ENCODE measurements at regions not wholly inside any gene's neighbourhood (a gene's known extent, or its start where the extent isn't known, plus 50 kb on each side); places are given as distances from the start of the nearest gene placed in this dataset.

DNA sequence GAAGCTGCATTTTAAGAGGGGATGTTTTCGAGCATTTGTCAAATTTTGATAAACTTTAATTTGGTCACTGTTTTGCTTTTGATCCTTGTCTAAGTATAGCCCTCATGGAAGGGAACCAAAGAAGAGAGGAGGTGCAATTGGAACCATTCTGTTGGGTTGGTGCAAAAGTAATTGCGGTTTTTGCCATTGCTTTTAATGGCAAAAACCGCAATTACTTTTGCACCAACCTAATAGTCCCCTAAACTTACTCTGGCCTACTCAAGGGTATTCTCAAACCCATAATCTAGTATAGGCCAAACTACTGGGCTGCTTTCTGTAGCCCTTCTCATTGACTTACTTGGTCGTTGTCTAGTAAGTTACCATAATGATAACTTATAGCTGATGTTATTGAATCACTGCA lies 634.7 kb downstream of the MAFB start:
- Mint-ChIP-seq H3K27ac (no peak overlapping the region), H3K4me1 (peaks cover 8% of the 10 kb centered on the region), H3K36me3 (peaks cover 8% of the 10 kb centered on the region), H3K9me3 (peaks cover 3% of the 10 kb centered on the region), H3K27me3 (ENCODE audit: low read depth) (no peaks in the 10 kb centered on the region), H3K4me3 (no peak overlapping the region)
- POLR2A ChIA-PET: no interaction called here
- CTCF ChIA-PET: no interaction called here
- no peak for ATAC-seq
- DNase-seq (ENCODE audit: low spot score): no peak
- TF ChIP-seq MXD4 (CRISPR knock-in tag; IDR thresholded peaks at IDR 0.05; ENCODE audit: borderline replicate concordance) (no peak), ZNF138 (CRISPR knock-in tag; conservative IDR thresholded peaks at IDR 0.05) (no peak), SMAD3 (CRISPR knock-in tag; IDR thresholded peaks at IDR 0.05; ENCODE audit: borderline replicate concordance) (no peak), PRRX2 (CRISPR knock-in tag; IDR thresholded peaks at IDR 0.05) (no peak), NFYB (CRISPR knock-in tag; conservative IDR thresholded peaks at IDR 0.05; ENCODE audit: low read depth) (no peak), ATF3 (CRISPR knock-in tag; conservative IDR thresholded peaks at IDR 0.05) (no peak), JUN (CRISPR knock-in tag; IDR thresholded peaks at IDR 0.05) (no peak)
- TF ChIP-seq, protein P1, sequence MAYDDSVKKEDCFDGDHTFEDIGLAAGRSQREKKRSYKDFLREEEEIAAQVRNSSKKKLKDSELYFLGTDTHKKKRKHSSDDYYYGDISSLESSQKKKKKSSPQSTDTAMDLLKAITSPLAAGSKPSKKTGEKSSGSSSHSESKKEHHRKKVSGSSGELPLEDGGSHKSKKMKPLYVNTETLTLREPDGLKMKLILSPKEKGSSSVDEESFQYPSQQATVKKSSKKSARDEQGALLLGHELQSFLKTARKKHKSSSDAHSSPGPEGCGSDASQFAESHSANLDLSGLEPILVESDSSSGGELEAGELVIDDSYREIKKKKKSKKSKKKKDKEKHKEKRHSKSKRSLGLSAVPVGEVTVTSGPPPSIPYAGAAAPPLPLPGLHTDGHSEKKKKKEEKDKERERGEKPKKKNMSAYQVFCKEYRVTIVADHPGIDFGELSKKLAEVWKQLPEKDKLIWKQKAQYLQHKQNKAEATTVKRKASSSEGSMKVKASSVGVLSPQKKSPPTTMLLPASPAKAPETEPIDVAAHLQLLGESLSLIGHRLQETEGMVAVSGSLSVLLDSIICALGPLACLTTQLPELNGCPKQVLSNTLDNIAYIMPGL (CRISPR knock-in tag; IDR thresholded peaks at IDR 0.05): no peak
- TF ChIP-seq, protein P2, sequence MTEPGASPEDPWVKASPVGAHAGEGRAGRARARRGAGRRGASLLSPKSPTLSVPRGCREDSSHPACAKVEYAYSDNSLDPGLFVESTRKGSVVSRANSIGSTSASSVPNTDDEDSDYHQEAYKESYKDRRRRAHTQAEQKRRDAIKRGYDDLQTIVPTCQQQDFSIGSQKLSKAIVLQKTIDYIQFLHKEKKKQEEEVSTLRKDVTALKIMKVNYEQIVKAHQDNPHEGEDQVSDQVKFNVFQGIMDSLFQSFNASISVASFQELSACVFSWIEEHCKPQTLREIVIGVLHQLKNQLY (CRISPR knock-in tag; IDR thresholded peaks at IDR 0.05): no peak

- Mint-ChIP-seq H3K36me3 (no peaks in the 10 kb centered on the region), H3K4me3 (no peak overlapping the region), H3K27ac (no peak overlapping the region), H3K4me1 (no peaks in the 10 kb centered on the region), H3K27me3 (ENCODE audit: low read depth) (no peaks in the 10 kb centered on the region), H3K9me3 (no peaks in the 10 kb centered on the region)
- ATAC-seq: no peak
- TF ChIP-seq ATF1 (CRISPR knock-in tag; IDR thresholded peaks at IDR 0.05): no peak
- no peak for TF ChIP-seq OVOL2 (CRISPR knock-in tag; IDR thresholded peaks at IDR 0.05; ENCODE audit: borderline replicate concordance)
- no peak for TF ChIP-seq ZNF425 (CRISPR knock-in tag; conservative IDR thresholded peaks at IDR 0.05)
- TF ChIP-seq NR3C1 (CRISPR knock-in tag; conservative IDR thresholded peaks at IDR 0.05; ENCODE audit: low read depth): no peak
- TF ChIP-seq ZNF121 (CRISPR knock-in tag; IDR thresholded peaks at IDR 0.05): no peak
- TF ChIP-seq CDX4 (CRISPR knock-in tag; IDR thresholded peaks at IDR 0.05; ENCODE audit: borderline replicate concordance): no peak
- TF ChIP-seq, protein P1 (CRISPR knock-in tag; IDR thresholded peaks at IDR 0.05): no peak
- TF ChIP-seq FOXK1 (CRISPR knock-in tag; IDR thresholded peaks at IDR 0.05): no peak
- no peak for TF ChIP-seq MXD4 (CRISPR knock-in tag; IDR thresholded peaks at IDR 0.05; ENCODE audit: borderline replicate concordance)
- TF ChIP-seq RORB (CRISPR knock-in tag; IDR thresholded peaks at IDR 0.05): no peak
- TF ChIP-seq USF1 (CRISPR knock-in tag; IDR thresholded peaks at IDR 0.05): no peak
- TF ChIP-seq GTF2I (CRISPR knock-in tag; conservative IDR thresholded peaks at IDR 0.05): no peak
- TF ChIP-seq, protein P3, sequence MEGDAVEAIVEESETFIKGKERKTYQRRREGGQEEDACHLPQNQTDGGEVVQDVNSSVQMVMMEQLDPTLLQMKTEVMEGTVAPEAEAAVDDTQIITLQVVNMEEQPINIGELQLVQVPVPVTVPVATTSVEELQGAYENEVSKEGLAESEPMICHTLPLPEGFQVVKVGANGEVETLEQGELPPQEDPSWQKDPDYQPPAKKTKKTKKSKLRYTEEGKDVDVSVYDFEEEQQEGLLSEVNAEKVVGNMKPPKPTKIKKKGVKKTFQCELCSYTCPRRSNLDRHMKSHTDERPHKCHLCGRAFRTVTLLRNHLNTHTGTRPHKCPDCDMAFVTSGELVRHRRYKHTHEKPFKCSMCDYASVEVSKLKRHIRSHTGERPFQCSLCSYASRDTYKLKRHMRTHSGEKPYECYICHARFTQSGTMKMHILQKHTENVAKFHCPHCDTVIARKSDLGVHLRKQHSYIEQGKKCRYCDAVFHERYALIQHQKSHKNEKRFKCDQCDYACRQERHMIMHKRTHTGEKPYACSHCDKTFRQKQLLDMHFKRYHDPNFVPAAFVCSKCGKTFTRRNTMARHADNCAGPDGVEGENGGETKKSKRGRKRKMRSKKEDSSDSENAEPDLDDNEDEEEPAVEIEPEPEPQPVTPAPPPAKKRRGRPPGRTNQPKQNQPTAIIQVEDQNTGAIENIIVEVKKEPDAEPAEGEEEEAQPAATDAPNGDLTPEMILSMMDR (IDR thresholded peaks at IDR 0.05): no peak
- no peak for TF ChIP-seq NFE2L1 (CRISPR knock-in tag; IDR thresholded peaks at IDR 0.05)
- TF ChIP-seq GABPB1 (CRISPR knock-in tag; IDR thresholded peaks at IDR 0.05): no peak
- TF ChIP-seq JAZF1 (CRISPR knock-in tag; IDR thresholded peaks at IDR 0.05): no peak
- CTCF ChIA-PET: no interaction called here
- POLR2A ChIA-PET: no interaction called here
- DNase-seq (ENCODE audit: low spot score): no peak
Observed at GRCh38 chr20:40050596-40050995, 638.4 kb downstream of the MAFB start.

All from WTC11 (cell line).